ENCODE measurements at regions not wholly inside any gene's neighbourhood (a gene's known extent, or its start where the extent isn't known, plus 50 kb on each side); places are given as distances from the start of the nearest gene placed in this dataset.

- DNase-seq (ENCODE audit: low read depth in 2 of 2) = no peak
These were observed 134.6 kb upstream of the TCF21 start for GRCh38 chr6:133754298-133754697.

- DNase-seq (ENCODE audit: low read depth in 2 of 2) = no peak
These were observed 132.7 kb upstream of the TCF21 start for GRCh38 chr6:133756078-133756695.

GRCh38 chr6:133757335-133757734, 131.6 kb upstream of the TCF21 start:
- DNase-seq (ENCODE audit: low read depth in 2 of 2) = no peak

GRCh38 chr6:133758815-133759335, 130.0 kb upstream of the TCF21 start:
- DNase-seq (ENCODE audit: low read depth in 2 of 2) = no peak

GRCh38 chr6:133759524-133759923, 129.4 kb upstream of the TCF21 start:
- no peak for DNase-seq (ENCODE audit: low read depth in 2 of 2)

GRCh38 chr6:133761706-133762105, 127.2 kb upstream of the TCF21 start:
- DNase-seq (ENCODE audit: low read depth in 2 of 2) = no peak

- DNase-seq (ENCODE audit: low read depth in 2 of 2) = no peak
These were observed 124.7 kb upstream of the TCF21 start for GRCh38 chr6:133764008-133764753.

GRCh38 chr6:133764754-133765208, 124.1 kb upstream of the TCF21 start:
- no peak for DNase-seq (ENCODE audit: low read depth in 2 of 2)

GRCh38 chr6:133767357-133767970, 121.4 kb upstream of the TCF21 start:
- no peak for DNase-seq (ENCODE audit: low read depth in 2 of 2)

GRCh38 chr6:133768656-133769295, 120.1 kb upstream of the TCF21 start:
- DNase-seq (ENCODE audit: low read depth in 2 of 2) = no peak

- no peak for DNase-seq (ENCODE audit: low read depth in 2 of 2)
These were observed 119.5 kb upstream of the TCF21 start for GRCh38 chr6:133769463-133769862.

- DNase-seq (ENCODE audit: low read depth in 2 of 2) = no peak
These were observed 116.3 kb upstream of the TCF21 start for GRCh38 chr6:133772567-133772966.

GRCh38 chr6:133773776-133774175, 115.1 kb upstream of the TCF21 start:
- no peak for DNase-seq (ENCODE audit: low read depth in 2 of 2)

- no peak for DNase-seq (ENCODE audit: low read depth in 2 of 2)
These were observed 114.6 kb upstream of the TCF21 start for GRCh38 chr6:133774356-133774755.

GRCh38 chr6:133778414-133779130, 110.3 kb upstream of the TCF21 start:
- no peak for DNase-seq (ENCODE audit: low read depth in 2 of 2)

GRCh38 chr6:133779916-133780695, 108.8 kb upstream of the TCF21 start:
- no peak for DNase-seq (ENCODE audit: low read depth in 2 of 2)

GRCh38 chr6:133786016-133786415, 102.9 kb upstream of the TCF21 start:
- no peak for DNase-seq (ENCODE audit: low read depth in 2 of 2)

- no peak for DNase-seq (ENCODE audit: low read depth in 2 of 2)
These were observed 101.8 kb upstream of the TCF21 start for GRCh38 chr6:133787122-133787521.

GRCh38 chr6:133787859-133788505, 100.9 kb upstream of the TCF21 start:
- no peak for DNase-seq (ENCODE audit: low read depth in 2 of 2)

- DNase-seq (ENCODE audit: low read depth in 2 of 2) = no peak
These were observed 100.4 kb upstream of the TCF21 start for GRCh38 chr6:133788556-133788955.

Measured in stimulated activated CD8-positive, alpha-beta memory T cell treated with anti-CD3 and anti-CD28 coated beads, Interleukin-15, amount 100 ng/mL, for 4 hours (primary cell).